ENCODE measurements at regions not wholly inside any gene's neighbourhood (a gene's known extent, or its start where the extent isn't known, plus 50 kb on each side); places are given as distances from the start of the nearest gene placed in this dataset.

GRCh38 chr10:29081231-29081630 lies 207.6 kb upstream of the LYZL1 start:
- peak overlapping the region; percentile 29 for H3K27ac ChIP-seq (ENCODE audit: low read depth, low read length)
- DNase-seq (ENCODE audit: low read depth in 4 of 6, low spot score in 6 of 6) = no peak
- no peak overlapping the region for H3K4me3 ChIP-seq (ENCODE audit: low read depth, low read length)
- no peaks in the 10 kb centered on the region for H3K9me3 ChIP-seq (ENCODE audit: control insufficient read depth, insufficient read depth, low read length)
- no peaks in the 10 kb centered on the region for H3K27me3 ChIP-seq (ENCODE audit: control insufficient read depth, insufficient read depth, low read length)
- H3K4me1 ChIP-seq (ENCODE audit: control insufficient read depth, insufficient read depth, low read length) = peaks cover 25% of the 10 kb centered on the region
- 95% methylated on average over 5 of the region's 5 CpGs for WGBS (ENCODE audit: insufficient coverage)
- H3K36me3 ChIP-seq (ENCODE audit: control insufficient read depth, insufficient read depth, low read length) = no peaks in the 10 kb centered on the region

GRCh38 chr10:29081951-29082685 lies 206.8 kb upstream of the LYZL1 start:
- Histone ChIP-seq H3K9me3 (ENCODE audit: control insufficient read depth, insufficient read depth, low read length) (no peaks in the 10 kb centered on the region), H3K27me3 (ENCODE audit: control insufficient read depth, insufficient read depth, low read length) (no peaks in the 10 kb centered on the region), H3K36me3 (ENCODE audit: control insufficient read depth, insufficient read depth, low read length) (no peaks in the 10 kb centered on the region), H3K4me3 (ENCODE audit: low read depth, low read length) (no peak overlapping the region), H3K4me1 (ENCODE audit: control insufficient read depth, insufficient read depth, low read length) (peaks cover 25% of the 10 kb centered on the region), H3K27ac (ENCODE audit: low read depth, low read length) (peak overlapping the region; percentile 29)
- DNase-seq (ENCODE audit: low read depth in 4 of 6, low spot score in 6 of 6) = peak; percentile 66 to 92 (median 80)
- WGBS (ENCODE audit: insufficient coverage) = 24% methylated on average over 12 of the region's 13 CpGs

GRCh38 chr10:29083096-29083495 lies 205.8 kb upstream of the LYZL1 start:
- WGBS (ENCODE audit: insufficient coverage) = 29% methylated on average over 1 of the region's 6 CpGs
- H3K4me1 ChIP-seq (ENCODE audit: control insufficient read depth, insufficient read depth, low read length) = peaks cover 25% of the 10 kb centered on the region
- no peak overlapping the region for H3K4me3 ChIP-seq (ENCODE audit: low read depth, low read length)
- no peaks in the 10 kb centered on the region for H3K9me3 ChIP-seq (ENCODE audit: control insufficient read depth, insufficient read depth, low read length)
- DNase-seq (ENCODE audit: low read depth in 4 of 6, low spot score in 6 of 6) = peak in 4 of 6 donors; percentile 23 to 64 (median 42)
- peak overlapping the region; percentile 29 for H3K27ac ChIP-seq (ENCODE audit: low read depth, low read length)
- H3K36me3 ChIP-seq (ENCODE audit: control insufficient read depth, insufficient read depth, low read length) = no peaks in the 10 kb centered on the region
- H3K27me3 ChIP-seq (ENCODE audit: control insufficient read depth, insufficient read depth, low read length) = no peaks in the 10 kb centered on the region

- Histone ChIP-seq H3K4me3 (ENCODE audit: low read depth, low read length) (no peak overlapping the region), H3K4me1 (ENCODE audit: control insufficient read depth, insufficient read depth, low read length) (peaks cover 25% of the 10 kb centered on the region), H3K27ac (ENCODE audit: low read depth, low read length) (no peak overlapping the region), H3K27me3 (ENCODE audit: control insufficient read depth, insufficient read depth, low read length) (no peaks in the 10 kb centered on the region), H3K9me3 (ENCODE audit: control insufficient read depth, insufficient read depth, low read length) (no peaks in the 10 kb centered on the region), H3K36me3 (ENCODE audit: control insufficient read depth, insufficient read depth, low read length) (no peaks in the 10 kb centered on the region)
- DNase-seq (ENCODE audit: low read depth in 4 of 6, low spot score in 6 of 6) = no peak
- 75% methylated on average over 2 of the region's 8 CpGs for WGBS (ENCODE audit: insufficient coverage)
These were observed 204.1 kb upstream of the LYZL1 start for GRCh38 chr10:29084681-29085307.

GRCh38 chr10:29089091-29089490 lies 199.8 kb upstream of the LYZL1 start:
- H3K36me3 ChIP-seq (ENCODE audit: control insufficient read depth, insufficient read depth, low read length) = no peaks in the 10 kb centered on the region
- DNase-seq (ENCODE audit: low read depth in 4 of 6, low spot score in 6 of 6) = no peak

GRCh38 chr10:29096303-29096824 lies 192.5 kb upstream of the LYZL1 start:
- DNase-seq (ENCODE audit: low read depth in 4 of 6, low spot score in 6 of 6) = no peak
- peaks cover 5% of the 10 kb centered on the region for H3K4me1 ChIP-seq (ENCODE audit: control insufficient read depth, insufficient read depth, low read length)
- no peaks in the 10 kb centered on the region for H3K9me3 ChIP-seq (ENCODE audit: control insufficient read depth, insufficient read depth, low read length)
- H3K4me3 ChIP-seq (ENCODE audit: low read depth, low read length) = no peak overlapping the region
- WGBS (ENCODE audit: insufficient coverage) = no CpG with 5 or more reads among the region's 2 CpGs
- H3K27ac ChIP-seq (ENCODE audit: low read depth, low read length) = no peak overlapping the region
- H3K36me3 ChIP-seq (ENCODE audit: control insufficient read depth, insufficient read depth, low read length) = no peaks in the 10 kb centered on the region
- H3K27me3 ChIP-seq (ENCODE audit: control insufficient read depth, insufficient read depth, low read length) = no peaks in the 10 kb centered on the region

More at GRCh38 chr10:29089091-29089490, 199.8 kb upstream of the LYZL1 start:
- no peaks in the 10 kb centered on the region for H3K9me3 ChIP-seq (ENCODE audit: control insufficient read depth, insufficient read depth, low read length)
- no CpG with 5 or more reads among the region's 2 CpGs for WGBS (ENCODE audit: insufficient coverage)
- H3K27ac ChIP-seq (ENCODE audit: low read depth, low read length) = no peak overlapping the region
- no peaks in the 10 kb centered on the region for H3K27me3 ChIP-seq (ENCODE audit: control insufficient read depth, insufficient read depth, low read length)
- H3K4me3 ChIP-seq (ENCODE audit: low read depth, low read length) = no peak overlapping the region
- no peaks in the 10 kb centered on the region for H3K4me1 ChIP-seq (ENCODE audit: control insufficient read depth, insufficient read depth, low read length)

GRCh38 chr10:29098423-29098822 lies 190.4 kb upstream of the LYZL1 start:
- WGBS (ENCODE audit: insufficient coverage) = no CpG with 5 or more reads among the region's 1 CpG
- H3K4me3 ChIP-seq (ENCODE audit: low read depth, low read length) = no peak overlapping the region
- H3K27me3 ChIP-seq (ENCODE audit: control insufficient read depth, insufficient read depth, low read length) = no peaks in the 10 kb centered on the region
- no peaks in the 10 kb centered on the region for H3K9me3 ChIP-seq (ENCODE audit: control insufficient read depth, insufficient read depth, low read length)
- H3K36me3 ChIP-seq (ENCODE audit: control insufficient read depth, insufficient read depth, low read length) = no peaks in the 10 kb centered on the region
- H3K27ac ChIP-seq (ENCODE audit: low read depth, low read length) = no peak overlapping the region
- no peak for DNase-seq (ENCODE audit: low read depth in 4 of 6, low spot score in 6 of 6)
- H3K4me1 ChIP-seq (ENCODE audit: control insufficient read depth, insufficient read depth, low read length) = peaks cover 18% of the 10 kb centered on the region

GRCh38 chr10:29099001-29099400 lies 189.9 kb upstream of the LYZL1 start:
- 0% methylated on average over 1 of the region's 2 CpGs for WGBS (ENCODE audit: insufficient coverage)
- DNase-seq (ENCODE audit: low read depth in 4 of 6, low spot score in 6 of 6) = peak in 1 of 6 donors; percentile 21
- H3K27me3 ChIP-seq (ENCODE audit: control insufficient read depth, insufficient read depth, low read length) = no peaks in the 10 kb centered on the region
- no peaks in the 10 kb centered on the region for H3K9me3 ChIP-seq (ENCODE audit: control insufficient read depth, insufficient read depth, low read length)
- no peaks in the 10 kb centered on the region for H3K36me3 ChIP-seq (ENCODE audit: control insufficient read depth, insufficient read depth, low read length)
- no peak overlapping the region for H3K4me3 ChIP-seq (ENCODE audit: low read depth, low read length)
- H3K4me1 ChIP-seq (ENCODE audit: control insufficient read depth, insufficient read depth, low read length) = peaks cover 18% of the 10 kb centered on the region
- no peak overlapping the region for H3K27ac ChIP-seq (ENCODE audit: low read depth, low read length)

- Histone ChIP-seq H3K27me3 (ENCODE audit: control insufficient read depth, insufficient read depth, low read length) (peaks cover under 1% of the 10 kb centered on the region), H3K9me3 (ENCODE audit: control insufficient read depth, insufficient read depth, low read length) (no peaks in the 10 kb centered on the region), H3K36me3 (ENCODE audit: control insufficient read depth, insufficient read depth, low read length) (no peaks in the 10 kb centered on the region), H3K4me1 (ENCODE audit: control insufficient read depth, insufficient read depth, low read length) (peaks cover 18% of the 10 kb centered on the region), H3K27ac (ENCODE audit: low read depth, low read length) (no peak overlapping the region), H3K4me3 (ENCODE audit: low read depth, low read length) (no peak overlapping the region)
- WGBS (ENCODE audit: insufficient coverage) = 94% methylated on average over 4 of the region's 5 CpGs
- no peak for DNase-seq (ENCODE audit: low read depth in 4 of 6, low spot score in 6 of 6)
These were observed 189.5 kb upstream of the LYZL1 start for GRCh38 chr10:29099415-29099814.

GRCh38 chr10:29100505-29100904 lies 188.4 kb upstream of the LYZL1 start:
- 93% methylated on average over 4 of the region's 4 CpGs for WGBS (ENCODE audit: insufficient coverage)
- H3K9me3 ChIP-seq (ENCODE audit: control insufficient read depth, insufficient read depth, low read length) = no peaks in the 10 kb centered on the region
- H3K27me3 ChIP-seq (ENCODE audit: control insufficient read depth, insufficient read depth, low read length) = peaks cover 3% of the 10 kb centered on the region
- no peak for DNase-seq (ENCODE audit: low read depth in 4 of 6, low spot score in 6 of 6)
- H3K36me3 ChIP-seq (ENCODE audit: control insufficient read depth, insufficient read depth, low read length) = no peaks in the 10 kb centered on the region
- no peak overlapping the region for H3K27ac ChIP-seq (ENCODE audit: low read depth, low read length)
- peaks cover 18% of the 10 kb centered on the region for H3K4me1 ChIP-seq (ENCODE audit: control insufficient read depth, insufficient read depth, low read length)
- H3K4me3 ChIP-seq (ENCODE audit: low read depth, low read length) = no peak overlapping the region

Data from spinal cord (tissue), 9 donors.